Astrocyte of the spinal cord (primary cell): ENCODE measurements at regions not wholly inside any gene's neighbourhood (a gene's known extent, or its start where the extent isn't known, plus 50 kb on each side); places are given as distances from the start of the nearest gene placed in this dataset.
A peak's percentile ranks its signal among the peaks of the same experiment; 100 is the strongest.

Experiments
- DNase-seq: peaks from one replicate; pipeline ENCODE4 v3.0.0; 2011; ENCODE audit warnings: low read depth, low spot score
- H3K4me3 ChIP-seq: 2 replicates; pipeline ENCODE4 v1.5.1; 2011; ENCODE audit warnings: low read depth, mild to moderate bottlenecking, low read length, moderate library complexity
- in situ Hi-C: cut with HindIII; loops from 2 replicates; pipeline ENCODE4 v1.10.0; 2017; ENCODE audit warnings: low sequenced_read_pairs
- TF ChIP-seq, protein P1 (sequence below): IDR thresholded peaks from 2 replicates; pipeline ENCODE4 v1.5.1; 2012; ENCODE audit warnings: low read depth, mild to moderate bottlenecking, low read length, inconsistent platforms

- in situ Hi-C loops, result no loop called here
- H3K4me3 ChIP-seq, result no peak overlapping the region
- DNase-seq, result no peak
- TF ChIP-seq, protein P1, sequence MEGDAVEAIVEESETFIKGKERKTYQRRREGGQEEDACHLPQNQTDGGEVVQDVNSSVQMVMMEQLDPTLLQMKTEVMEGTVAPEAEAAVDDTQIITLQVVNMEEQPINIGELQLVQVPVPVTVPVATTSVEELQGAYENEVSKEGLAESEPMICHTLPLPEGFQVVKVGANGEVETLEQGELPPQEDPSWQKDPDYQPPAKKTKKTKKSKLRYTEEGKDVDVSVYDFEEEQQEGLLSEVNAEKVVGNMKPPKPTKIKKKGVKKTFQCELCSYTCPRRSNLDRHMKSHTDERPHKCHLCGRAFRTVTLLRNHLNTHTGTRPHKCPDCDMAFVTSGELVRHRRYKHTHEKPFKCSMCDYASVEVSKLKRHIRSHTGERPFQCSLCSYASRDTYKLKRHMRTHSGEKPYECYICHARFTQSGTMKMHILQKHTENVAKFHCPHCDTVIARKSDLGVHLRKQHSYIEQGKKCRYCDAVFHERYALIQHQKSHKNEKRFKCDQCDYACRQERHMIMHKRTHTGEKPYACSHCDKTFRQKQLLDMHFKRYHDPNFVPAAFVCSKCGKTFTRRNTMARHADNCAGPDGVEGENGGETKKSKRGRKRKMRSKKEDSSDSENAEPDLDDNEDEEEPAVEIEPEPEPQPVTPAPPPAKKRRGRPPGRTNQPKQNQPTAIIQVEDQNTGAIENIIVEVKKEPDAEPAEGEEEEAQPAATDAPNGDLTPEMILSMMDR, result no peak
Measured at GRCh38 chr1:58836408-58836807, 52.6 kb upstream of the JUN start.

DNA sequence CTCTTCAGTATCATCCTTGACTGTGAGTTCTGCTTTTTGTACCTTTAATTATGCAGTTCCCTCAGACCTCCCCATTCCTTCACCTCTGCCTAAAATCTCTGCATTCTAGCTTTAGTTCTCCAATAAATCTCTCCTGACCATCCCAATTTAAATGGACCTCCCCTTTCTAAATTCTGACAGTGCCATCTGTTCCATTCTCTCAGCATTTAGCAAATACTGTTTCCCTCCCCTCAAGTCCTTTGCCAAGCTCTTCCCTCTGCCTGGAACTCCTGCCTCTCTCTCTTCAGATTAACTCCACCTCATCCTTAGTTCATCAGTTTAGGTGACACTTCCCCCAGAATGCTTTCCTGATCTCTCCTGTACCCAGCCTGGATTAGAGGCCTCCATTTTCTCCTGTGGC lies 54.0 kb upstream of the JUN start:
- TF ChIP-seq, protein P1, result no peak
- in situ Hi-C loops, result no loop called here
- no peak overlapping the region for H3K4me3 ChIP-seq
- no peak for DNase-seq

- TF ChIP-seq, protein P1, result no peak
- in situ Hi-C loops, result no loop called here
- no peak overlapping the region for H3K4me3 ChIP-seq
- no peak for DNase-seq
Measured at GRCh38 chr1:58839147-58839795, 55.4 kb upstream of the JUN start.

GRCh38 chr1:58839846-58840835 lies 56.3 kb upstream of the JUN start:
- H3K4me3 ChIP-seq, result no peak overlapping the region
- TF ChIP-seq, protein P1, result no peak
- in situ Hi-C loops, result no loop called here
- no peak for DNase-seq

DNA sequence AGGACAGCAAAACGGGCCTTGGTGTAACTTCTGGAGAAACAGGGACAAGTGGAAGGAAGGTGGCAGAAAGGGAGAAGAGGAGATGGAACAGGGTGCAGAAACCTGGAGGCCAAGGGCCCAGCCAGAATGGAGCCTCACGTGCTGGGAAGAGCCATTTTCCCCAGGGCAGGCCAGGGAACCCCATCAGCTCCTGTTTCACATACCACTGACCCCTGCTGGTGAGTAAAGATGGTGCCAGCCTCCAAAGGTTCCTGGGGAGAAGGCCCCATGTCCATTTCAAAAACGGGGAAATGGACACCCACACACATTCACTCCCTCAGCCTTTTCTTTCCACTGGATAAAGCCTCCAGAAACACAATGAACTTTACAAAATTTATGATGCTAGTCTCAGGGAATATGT lies 57.6 kb upstream of the JUN start:
- TF ChIP-seq, protein P1, result peak; percentile 29
- no peak for DNase-seq
- in situ Hi-C loops, result no loop called here
- no peak overlapping the region for H3K4me3 ChIP-seq

- no peak for DNase-seq
- TF ChIP-seq, protein P1, result no peak
- no peak overlapping the region for H3K4me3 ChIP-seq
- in situ Hi-C loops, result no loop called here
Measured at GRCh38 chr1:58842941-58843340, 59.1 kb upstream of the JUN start.
